ENCODE measurements at regions not wholly inside any gene's neighbourhood (a gene's known extent, or its start where the extent isn't known, plus 50 kb on each side); places are given as distances from the start of the nearest gene placed in this dataset.

- H3K27ac ChIP-seq (ENCODE audit: insufficient read depth in 1 of 2, low read depth in 1 of 2, low read length in 2 of 2, poor library complexity in 1 of 2, severe bottlenecking in 2 of 2): no peak overlapping the region
- ChIA-PET POLR2A (no interaction called here), CTCF (no interaction called here)
Observed at GRCh38 chr18:75916624-75916982, 489.1 kb upstream of the SMIM21 start.

GRCh38 chr18:75915941-75916623 lies 488.6 kb upstream of the SMIM21 start:
- WGBS (ENCODE audit: insufficient coverage): 2% methylated on average over 77 of the region's 77 CpGs

More at GRCh38 chr18:75916624-75916982, 489.1 kb upstream of the SMIM21 start:
- peaks cover 4 to 45% (median 14%) of the 10 kb centered on the region in 5 experiments for H3K27me3 ChIP-seq (replicated peaks in 2 of 5; ENCODE audit: control insufficient read depth in 4 of 5, insufficient read depth in 5 of 5, low read length in 4 of 5)
- DNase-seq: no peak
- peaks cover 0 to 1% (median 0%) of the 10 kb centered on the region in 4 experiments for H3K4me1 ChIP-seq (ENCODE audit: control extremely low read depth in 1 of 4, control insufficient read depth in 4 of 4, insufficient read depth in 4 of 4, low read length in 3 of 4)
- H3K36me3 ChIP-seq (ENCODE audit: control insufficient read depth in 4 of 4, insufficient read depth in 4 of 4, low read length in 3 of 4): no peaks in the 10 kb centered on the region
- peaks cover 0 to 8% (median 0%) of the 10 kb centered on the region in 5 experiments for H3K9me3 ChIP-seq (ENCODE audit: control extremely low read depth in 1 of 5, control insufficient read depth in 4 of 5, insufficient read depth in 2 of 5, low read depth in 1 of 5, low read length in 4 of 5)
- H3K4me3 ChIP-seq (ENCODE audit: control insufficient read depth in 1 of 7, extremely low read depth in 1 of 7, insufficient read depth in 4 of 7, low read depth in 2 of 7, low read length in 6 of 7): peak overlapping the region in 1 of 7 experiments; percentile 11
- WGBS (ENCODE audit: insufficient coverage): 33% methylated on average over 7 of the region's 18 CpGs

GRCh38 chr18:75912829-75913228 lies 485.3 kb upstream of the SMIM21 start:
- WGBS (ENCODE audit: insufficient coverage): no CpG with 5 or more reads among the region's 2 CpGs
- peaks cover 0 to 1% (median 0%) of the 10 kb centered on the region in 4 experiments for H3K4me1 ChIP-seq (ENCODE audit: control extremely low read depth in 1 of 4, control insufficient read depth in 4 of 4, insufficient read depth in 4 of 4, low read length in 3 of 4)
- POLR2A ChIA-PET: no interaction called here
- no peaks in the 10 kb centered on the region for H3K36me3 ChIP-seq (ENCODE audit: control insufficient read depth in 4 of 4, insufficient read depth in 4 of 4, low read length in 3 of 4)
- H3K27ac ChIP-seq (ENCODE audit: insufficient read depth in 1 of 2, low read depth in 1 of 2, low read length in 2 of 2, poor library complexity in 1 of 2, severe bottlenecking in 2 of 2): no peak overlapping the region
- no peak for DNase-seq
- H3K4me3 ChIP-seq (ENCODE audit: control insufficient read depth in 1 of 7, extremely low read depth in 1 of 7, insufficient read depth in 4 of 7, low read depth in 2 of 7, low read length in 6 of 7): no peak overlapping the region
- peaks cover 4 to 39% (median 12%) of the 10 kb centered on the region in 5 experiments for H3K27me3 ChIP-seq (replicated peaks in 2 of 5; ENCODE audit: control insufficient read depth in 4 of 5, insufficient read depth in 5 of 5, low read length in 4 of 5)
- peaks cover 0 to 8% (median 0%) of the 10 kb centered on the region in 5 experiments for H3K9me3 ChIP-seq (ENCODE audit: control extremely low read depth in 1 of 5, control insufficient read depth in 4 of 5, insufficient read depth in 2 of 5, low read depth in 1 of 5, low read length in 4 of 5)
- CTCF ChIA-PET: no interaction called here

More at GRCh38 chr18:75915941-75916623, 488.6 kb upstream of the SMIM21 start:
- DNase-seq: peak in 2 of 3 donors; percentile 12 to 13
- peak overlapping the region in 2 of 7 experiments; percentile 11 to 23 for H3K4me3 ChIP-seq (ENCODE audit: control insufficient read depth in 1 of 7, extremely low read depth in 1 of 7, insufficient read depth in 4 of 7, low read depth in 2 of 7, low read length in 6 of 7)
- H3K9me3 ChIP-seq (ENCODE audit: control extremely low read depth in 1 of 5, control insufficient read depth in 4 of 5, insufficient read depth in 2 of 5, low read depth in 1 of 5, low read length in 4 of 5): peaks cover 0 to 8% (median 0%) of the 10 kb centered on the region in 5 experiments
- CTCF ChIA-PET: no interaction called here
- H3K36me3 ChIP-seq (ENCODE audit: control insufficient read depth in 4 of 4, insufficient read depth in 4 of 4, low read length in 3 of 4): no peaks in the 10 kb centered on the region
- peaks cover 0 to 1% (median 0%) of the 10 kb centered on the region in 4 experiments for H3K4me1 ChIP-seq (ENCODE audit: control extremely low read depth in 1 of 4, control insufficient read depth in 4 of 4, insufficient read depth in 4 of 4, low read length in 3 of 4)
- H3K27ac ChIP-seq (ENCODE audit: insufficient read depth in 1 of 2, low read depth in 1 of 2, low read length in 2 of 2, poor library complexity in 1 of 2, severe bottlenecking in 2 of 2): no peak overlapping the region
- H3K27me3 ChIP-seq (replicated peaks in 2 of 5; ENCODE audit: control insufficient read depth in 4 of 5, insufficient read depth in 5 of 5, low read length in 4 of 5): peaks cover 4 to 45% (median 14%) of the 10 kb centered on the region in 5 experiments
- POLR2A ChIA-PET: no interaction called here

GRCh38 chr18:75904416-75904815 lies 476.9 kb upstream of the SMIM21 start:
- Histone ChIP-seq H3K9me3 (ENCODE audit: control extremely low read depth in 1 of 5, control insufficient read depth in 4 of 5, insufficient read depth in 2 of 5, low read depth in 1 of 5, low read length in 4 of 5) (no peaks in the 10 kb centered on the region), H3K4me3 (ENCODE audit: control insufficient read depth in 1 of 7, extremely low read depth in 1 of 7, insufficient read depth in 4 of 7, low read depth in 2 of 7, low read length in 6 of 7) (no peak overlapping the region), H3K36me3 (ENCODE audit: control insufficient read depth in 4 of 4, insufficient read depth in 4 of 4, low read length in 3 of 4) (no peaks in the 10 kb centered on the region), H3K27me3 (replicated peaks in 2 of 5; ENCODE audit: control insufficient read depth in 4 of 5, insufficient read depth in 5 of 5, low read length in 4 of 5) (no peaks in the 10 kb centered on the region), H3K27ac (ENCODE audit: insufficient read depth in 1 of 2, low read depth in 1 of 2, low read length in 2 of 2, poor library complexity in 1 of 2, severe bottlenecking in 2 of 2) (no peak overlapping the region), H3K4me1 (ENCODE audit: control extremely low read depth in 1 of 4, control insufficient read depth in 4 of 4, insufficient read depth in 4 of 4, low read length in 3 of 4) (no peaks in the 10 kb centered on the region)
- DNase-seq: no peak
- CTCF ChIA-PET: no interaction called here
- 96% methylated on average over 13 of the region's 15 CpGs for whole genome bisulfite sequencing (ENCODE audit: insufficient coverage)
- POLR2A ChIA-PET: no interaction called here

- ChIA-PET CTCF (interaction anchor here (0.7 kb wide), 1 partner anchor 9 kb away, joined by 3 read pairs; no protein-coding TSS in a partner anchor), POLR2A (no interaction called here)
- Histone ChIP-seq H3K36me3 (ENCODE audit: control insufficient read depth in 4 of 4, insufficient read depth in 4 of 4, low read length in 3 of 4) (no peaks in the 10 kb centered on the region), H3K27me3 (replicated peaks in 2 of 5; ENCODE audit: control insufficient read depth in 4 of 5, insufficient read depth in 5 of 5, low read length in 4 of 5) (no peaks in the 10 kb centered on the region), H3K4me1 (ENCODE audit: control extremely low read depth in 1 of 4, control insufficient read depth in 4 of 4, insufficient read depth in 4 of 4, low read length in 3 of 4) (no peaks in the 10 kb centered on the region), H3K4me3 (ENCODE audit: control insufficient read depth in 1 of 7, extremely low read depth in 1 of 7, insufficient read depth in 4 of 7, low read depth in 2 of 7, low read length in 6 of 7) (no peak overlapping the region), H3K27ac (ENCODE audit: insufficient read depth in 1 of 2, low read depth in 1 of 2, low read length in 2 of 2, poor library complexity in 1 of 2, severe bottlenecking in 2 of 2) (no peak overlapping the region), H3K9me3 (ENCODE audit: control extremely low read depth in 1 of 5, control insufficient read depth in 4 of 5, insufficient read depth in 2 of 5, low read depth in 1 of 5, low read length in 4 of 5) (no peaks in the 10 kb centered on the region)
- no peak for DNase-seq
- WGBS (ENCODE audit: insufficient coverage): 81% methylated on average over 2 of the region's 4 CpGs
Observed at GRCh38 chr18:75898651-75899050, 471.1 kb upstream of the SMIM21 start.

- 90% methylated on average over 6 of the region's 7 CpGs for WGBS (ENCODE audit: insufficient coverage)
- no peak overlapping the region for H3K4me3 ChIP-seq (ENCODE audit: control insufficient read depth in 1 of 7, extremely low read depth in 1 of 7, insufficient read depth in 4 of 7, low read depth in 2 of 7, low read length in 6 of 7)
- H3K36me3 ChIP-seq (ENCODE audit: control insufficient read depth in 4 of 4, insufficient read depth in 4 of 4, low read length in 3 of 4): no peaks in the 10 kb centered on the region
- ChIA-PET POLR2A (no interaction called here), CTCF (no interaction called here)
- DNase-seq: no peak
- peaks cover 0 to 2% (median 0%) of the 10 kb centered on the region in 5 experiments for H3K27me3 ChIP-seq (replicated peaks in 2 of 5; ENCODE audit: control insufficient read depth in 4 of 5, insufficient read depth in 5 of 5, low read length in 4 of 5)
- no peaks in the 10 kb centered on the region for H3K9me3 ChIP-seq (ENCODE audit: control extremely low read depth in 1 of 5, control insufficient read depth in 4 of 5, insufficient read depth in 2 of 5, low read depth in 1 of 5, low read length in 4 of 5)
- no peak overlapping the region for H3K27ac ChIP-seq (ENCODE audit: insufficient read depth in 1 of 2, low read depth in 1 of 2, low read length in 2 of 2, poor library complexity in 1 of 2, severe bottlenecking in 2 of 2)
- no peaks in the 10 kb centered on the region for H3K4me1 ChIP-seq (ENCODE audit: control extremely low read depth in 1 of 4, control insufficient read depth in 4 of 4, insufficient read depth in 4 of 4, low read length in 3 of 4)
Observed at GRCh38 chr18:75897386-75897785, 469.9 kb upstream of the SMIM21 start.

- DNase-seq: no peak
- no peak overlapping the region for H3K4me3 ChIP-seq (ENCODE audit: control insufficient read depth in 1 of 7, extremely low read depth in 1 of 7, insufficient read depth in 4 of 7, low read depth in 2 of 7, low read length in 6 of 7)
- ChIA-PET CTCF (no interaction called here), POLR2A (no interaction called here)
- no peaks in the 10 kb centered on the region for H3K4me1 ChIP-seq (ENCODE audit: control extremely low read depth in 1 of 4, control insufficient read depth in 4 of 4, insufficient read depth in 4 of 4, low read length in 3 of 4)
- H3K9me3 ChIP-seq (ENCODE audit: control extremely low read depth in 1 of 5, control insufficient read depth in 4 of 5, insufficient read depth in 2 of 5, low read depth in 1 of 5, low read length in 4 of 5): no peaks in the 10 kb centered on the region
- no peaks in the 10 kb centered on the region for H3K36me3 ChIP-seq (ENCODE audit: control insufficient read depth in 4 of 4, insufficient read depth in 4 of 4, low read length in 3 of 4)
- peaks cover 0 to 2% (median 0%) of the 10 kb centered on the region in 5 experiments for H3K27me3 ChIP-seq (replicated peaks in 2 of 5; ENCODE audit: control insufficient read depth in 4 of 5, insufficient read depth in 5 of 5, low read length in 4 of 5)
- 29% methylated on average over 2 of the region's 5 CpGs for WGBS (ENCODE audit: insufficient coverage)
- H3K27ac ChIP-seq (ENCODE audit: insufficient read depth in 1 of 2, low read depth in 1 of 2, low read length in 2 of 2, poor library complexity in 1 of 2, severe bottlenecking in 2 of 2): no peak overlapping the region
Observed at GRCh38 chr18:75896865-75897264, 469.4 kb upstream of the SMIM21 start.

All from common myeloid progenitor, CD34-positive (primary cell).